ENCODE measurements at regions not wholly inside any gene's neighbourhood (a gene's known extent, or its start where the extent isn't known, plus 50 kb on each side); places are given as distances from the start of the nearest gene placed in this dataset.

GRCh38 chr3:6177417-6177816, 683.5 kb upstream of the GRM7 start:
- TF ChIP-seq CTCF (IDR thresholded peaks at IDR 0.05) (no peak), POLR2A (IDR thresholded peaks at IDR 0.05) (no peak)

All from Peyer's patch (tissue), 4 donors.